Adrenal gland (tissue), 9 donors: ENCODE measurements at regions not wholly inside any gene's neighbourhood (a gene's known extent, or its start where the extent isn't known, plus 50 kb on each side); places are given as distances from the start of the nearest gene placed in this dataset.

Experiments used
- DNase-seq, 7 donors: peaks; one replicate each; pipeline ENCODE4 v3.0.0-alpha.2; 2019 to 2020
- H3K27ac ChIP-seq, 5 donors: fragments of 200-600 bp; sonication (generic) in 4 of 5; 1 replicate in 3 of 5; 2 replicates in 2 of 5; pipeline versions ENCODE4 v1.5.1 to v1.8.0; 2016 to 2020; ENCODE audit warnings: mild to moderate bottlenecking in 1 of 5
- H3K27me3 ChIP-seq: fragments of 200-600 bp; 2 replicates; pipeline ENCODE4 v1.8.0; 2021
- H3K36me3 ChIP-seq, 2 donors: fragments of 200-600 bp; replicated peaks in 1 of 2; 1 replicate in 1 of 2; 2 replicates in 1 of 2; pipeline versions ENCODE4 v1.5.1 to v1.8.0; 2018 to 2022
- H3K4me1 ChIP-seq, 2 donors: fragments of 200-600 bp; replicated peaks in 1 of 2; 1 replicate in 1 of 2; 2 replicates in 1 of 2; pipeline versions ENCODE4 v1.5.1 to v1.8.0; 2018 to 2021
- H3K4me3 ChIP-seq, 4 donors: fragments of 200-600 bp; sonication (generic) in 3 of 4; one replicate each; pipeline ENCODE4 v1.5.1; 2016 to 2018
- H3K9me3 ChIP-seq, 3 donors: fragments of 200-600 bp; sonication (generic) in 1 of 3; replicated peaks in 1 of 3; 1 replicate in 2 of 3; 2 replicates in 1 of 3; pipeline versions ENCODE4 v1.5.1 to v1.8.0; 2016 to 2021
- CTCF ChIP-seq, 6 experiments: fragments of 450-650 bp in 4 of 6; fragments of 200-600 bp in 2 of 6; sonication (generic) in 1 of 6; IDR thresholded peaks; 1 replicate in 5 of 6; 2 replicates in 1 of 6; pipeline versions ENCODE4 v1.5.1 to v1.8.0; 2016 to 2021; ENCODE audit warnings: antibody characterized with exemption in 6 of 6, mild to moderate bottlenecking in 2 of 6, moderate library complexity in 1 of 6
- POLR2A ChIP-seq, 2 donors: fragments of 450-650 bp; IDR thresholded peaks; one replicate each; pipeline ENCODE4 v1.6.1; 2017; ENCODE audit warnings: antibody characterized with exemption in 2 of 2, mild to moderate bottlenecking in 2 of 2, moderate library complexity in 1 of 2
- WGBS, 4 donors: extraction: QIAGEN DNeasy Blood & Tissue Kit in 2 of 4; methylation state at CpG; one replicate each; pipeline versions ENCODE4 v1.1.5 to v1.1.7; 2013 to 2017; 5-methylcytosine and 5-hydroxymethylcytosine counted together
- intact Hi-C, 2 donors: fragments of 100-400 bp; cut with DNase I; formaldehyde crosslinking; loops; one replicate each; pipeline versions ENCODE4 v1.14.1 to v1.15.0; 2022 to 2023
- donor health status: healthy with polysubstance abuse.
- donor health status: Bipolar disorder and iron deficiency.
- donor health status: DM: yes; HTN: yes; CAD: no.
- donor health status: DM: no; HTN: no; CAD: no.
- donor health status: DM: no; HTN: no; CAD: no.

- H3K36me3 ChIP-seq: no peaks in the 10 kb centered on the region
- TF ChIP-seq POLR2A (IDR thresholded peaks at IDR 0.05) (no peak), CTCF (IDR thresholded peaks at IDR 0.05) (no peak)
- intact Hi-C loops: no loop called here
Observed at GRCh38 chr1:58264462-58264861, 282.1 kb downstream of the OMA1 start.

GRCh38 chr1:58262702-58263101 is 283.8 kb downstream of the OMA1 start:
- no peak for DNase-seq
- H3K27me3 ChIP-seq: no peaks in the 10 kb centered on the region
- no peaks in the 10 kb centered on the region for H3K36me3 ChIP-seq
- 68 to 91% (median 78%) methylated on average over 2 of the region's 2 CpGs for WGBS, 4 donors
- no peaks in the 10 kb centered on the region for H3K4me1 ChIP-seq
- H3K4me3 ChIP-seq: no peak overlapping the region
- intact Hi-C loops: no loop called here
- TF ChIP-seq POLR2A (IDR thresholded peaks at IDR 0.05): no peak
- TF ChIP-seq CTCF (IDR thresholded peaks at IDR 0.05): no peak
- H3K9me3 ChIP-seq: no peaks in the 10 kb centered on the region
- no peak overlapping the region for H3K27ac ChIP-seq

More at GRCh38 chr1:58264462-58264861, 282.1 kb downstream of the OMA1 start:
- Histone ChIP-seq H3K4me3 (no peak overlapping the region), H3K27ac (no peak overlapping the region), H3K27me3 (no peaks in the 10 kb centered on the region), H3K4me1 (no peaks in the 10 kb centered on the region), H3K9me3 (no peaks in the 10 kb centered on the region)
- no peak for DNase-seq
- WGBS, 4 donors: 34 to 45% (median 38%) methylated on average over 2 of the region's 2 CpGs

- no peaks in the 10 kb centered on the region for H3K4me1 ChIP-seq
- H3K9me3 ChIP-seq: no peaks in the 10 kb centered on the region
- no peaks in the 10 kb centered on the region for H3K36me3 ChIP-seq
- no peak for DNase-seq
- 57 to 80% (median 66%) methylated on average over 10 of the region's 10 CpGs for WGBS, 4 donors
- intact Hi-C loops: no loop called here
- TF ChIP-seq CTCF (IDR thresholded peaks at IDR 0.05) (no peak), POLR2A (IDR thresholded peaks at IDR 0.05) (no peak)
- no peak overlapping the region for H3K27ac ChIP-seq
- H3K4me3 ChIP-seq: no peak overlapping the region
- no peaks in the 10 kb centered on the region for H3K27me3 ChIP-seq
Observed at GRCh38 chr1:58258082-58258481, 288.4 kb downstream of the OMA1 start.

- intact Hi-C loops: no loop called here
- WGBS, 4 donors: 42 to 73% (median 61%) methylated on average over 1 of the region's 1 CpG
Observed at GRCh38 chr1:58257003-58257402, 289.5 kb downstream of the OMA1 start.

More at GRCh38 chr1:58257003-58257402, 289.5 kb downstream of the OMA1 start:
- TF ChIP-seq POLR2A (IDR thresholded peaks at IDR 0.05): no peak
- TF ChIP-seq CTCF (IDR thresholded peaks at IDR 0.05): no peak
- Histone ChIP-seq H3K36me3 (no peaks in the 10 kb centered on the region), H3K27ac (no peak overlapping the region), H3K27me3 (no peaks in the 10 kb centered on the region), H3K4me1 (no peaks in the 10 kb centered on the region), H3K4me3 (no peak overlapping the region), H3K9me3 (no peaks in the 10 kb centered on the region)
- no peak for DNase-seq
